ENCODE measurements at regions not wholly inside any gene's neighbourhood (a gene's known extent, or its start where the extent isn't known, plus 50 kb on each side); places are given as distances from the start of the nearest gene placed in this dataset.
"Not testable (repeated sequence)": the region's sequence is repeated elsewhere in the genome, so short reads cannot be mapped to it uniquely, and the experiment has no call there.

GRCh38 chr2:220767591-220768255 is 804.4 kb downstream of the EPHA4 start:
- Histone ChIP-seq H3K27ac (no peak overlapping the region), H3K4me3 (no peak overlapping the region), H3K9me3 (no peaks in the 10 kb centered on the region), H3K27me3 (peaks cover 0 to 3% (median 0%) of the 10 kb centered on the region in 7 donors), H3K36me3 (no peaks in the 10 kb centered on the region), H3K4me1 (no peaks in the 10 kb centered on the region)
- no peak for TF ChIP-seq CTCF (IDR thresholded peaks at IDR 0.05)
- DNase-seq = no peak
- intact Hi-C loops (cut with DNase I) = no loop called here
- no peak for ATAC-seq
- 71 to 77% methylated on average over 3 of the region's 3 CpGs for WGBS, 2 donors

GRCh38 chr2:220775856-220776488 is 796.1 kb downstream of the EPHA4 start:
- Histone ChIP-seq H3K36me3 (no peaks in the 10 kb centered on the region), H3K27me3 (no peaks in the 10 kb centered on the region), H3K27ac (no peak overlapping the region), H3K9me3 (peaks cover 0 to 14% (median 0%) of the 10 kb centered on the region in 11 donors), H3K4me1 (peaks cover 0 to 10% (median 4%) of the 10 kb centered on the region in 9 donors), H3K4me3 (no peak overlapping the region)
- intact Hi-C loops (cut with DNase I) = no loop called here
- WGBS, 2 donors = 80 to 83% methylated on average over 2 of the region's 2 CpGs
- ATAC-seq (no peak), DNase-seq (no peak)
- TF ChIP-seq CTCF (IDR thresholded peaks at IDR 0.05) = no peak

GRCh38 chr2:220779076-220779475 is 793.0 kb downstream of the EPHA4 start:
- Histone ChIP-seq H3K4me1 (peaks cover 0 to 10% (median 4%) of the 10 kb centered on the region in 9 donors), H3K9me3 (peaks cover 0 to 14% (median 0%) of the 10 kb centered on the region in 11 donors)
- H3K36me3 ChIP-seq; ATAC-seq; intact Hi-C loops (cut with DNase I); H3K27ac ChIP-seq; DNase-seq; H3K4me3 ChIP-seq; H3K27me3 ChIP-seq: not testable (repeated sequence)

- Histone ChIP-seq H3K9me3 (peaks cover 0 to 14% (median 0%) of the 10 kb centered on the region in 11 donors), H3K36me3 (no peaks in the 10 kb centered on the region), H3K27ac (no peak overlapping the region), H3K4me3 (no peak overlapping the region), H3K27me3 (no peaks in the 10 kb centered on the region), H3K4me1 (peaks cover 0 to 10% (median 4%) of the 10 kb centered on the region in 9 donors)
- no peak for DNase-seq
- WGBS, 2 donors = 81 to 87% methylated on average over 1 of the region's 1 CpG
- ATAC-seq = no peak
- intact Hi-C loops (cut with DNase I) = no loop called here
- no peak for TF ChIP-seq CTCF (IDR thresholded peaks at IDR 0.05)
These were observed 792.6 kb downstream of the EPHA4 start for GRCh38 chr2:220779511-220779910.

- Histone ChIP-seq H3K4me1 (peaks cover 0 to 10% (median 4%) of the 10 kb centered on the region in 9 donors), H3K36me3 (no peaks in the 10 kb centered on the region), H3K27me3 (no peaks in the 10 kb centered on the region), H3K27ac (no peak overlapping the region), H3K9me3 (peaks cover 0 to 14% (median 0%) of the 10 kb centered on the region in 11 donors), H3K4me3 (no peak overlapping the region)
- TF ChIP-seq CTCF (IDR thresholded peaks at IDR 0.05) = no peak
- intact Hi-C loops (cut with DNase I) = no loop called here
- ATAC-seq = no peak
- 43 to 44% methylated on average over 2 of the region's 2 CpGs for WGBS, 2 donors
- no peak for DNase-seq
These were observed 792.2 kb downstream of the EPHA4 start for GRCh38 chr2:220779931-220780330.

Measured in heart right ventricle (tissue), 16 donors.